ENCODE measurements at regions not wholly inside any gene's neighbourhood (a gene's known extent, or its start where the extent isn't known, plus 50 kb on each side); places are given as distances from the start of the nearest gene placed in this dataset.
"Not testable (repeated sequence)": the region's sequence is repeated elsewhere in the genome, so short reads cannot be mapped to it uniquely, and the experiment has no call there.

- no peak for DNase-seq
Observed at GRCh38 chr19:13712767-13713201, 51.5 kb upstream of the MRI1 start.

DNA sequence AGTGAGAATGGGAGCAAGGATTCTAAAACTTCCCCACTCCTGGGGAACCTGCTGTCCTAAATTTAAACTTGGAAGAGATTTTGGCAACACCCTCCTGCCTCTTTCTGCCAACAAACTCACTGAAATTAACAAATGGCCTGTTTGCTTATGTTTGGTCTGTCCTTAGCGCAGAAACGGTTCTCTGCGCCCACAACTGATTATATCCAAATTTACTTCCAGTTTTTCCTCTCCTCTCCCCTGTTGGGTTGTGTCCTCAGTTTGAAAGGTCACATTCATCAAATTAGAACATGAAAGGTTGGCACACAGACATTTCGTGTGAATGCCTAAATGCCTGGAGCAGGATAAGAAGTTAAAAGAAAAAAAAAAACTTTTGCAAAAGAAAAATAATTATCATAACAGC lies 56.4 kb upstream of the MRI1 start:
- DNase-seq, result no peak

- no peak for DNase-seq
Observed at GRCh38 chr19:13705928-13706447, 58.3 kb upstream of the MRI1 start.

DNA sequence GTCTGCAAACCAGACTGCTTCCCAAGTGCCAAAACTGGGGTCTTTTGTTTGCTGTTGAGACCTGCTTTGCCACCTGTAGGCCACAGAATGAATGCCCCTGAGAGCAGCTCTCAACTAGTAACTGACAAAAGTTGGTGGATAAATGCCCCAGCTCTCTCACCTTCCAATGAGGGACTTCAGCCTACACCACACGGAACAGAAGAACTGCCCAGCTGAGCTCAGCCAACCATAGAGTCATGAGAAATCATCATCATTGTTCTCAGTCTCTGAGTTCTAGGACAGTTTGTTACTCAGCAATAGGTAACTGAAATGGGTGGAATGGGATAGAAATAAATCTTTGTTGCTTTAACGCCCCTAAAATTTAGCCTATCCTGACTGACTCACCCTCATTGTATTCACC lies 59.1 kb upstream of the MRI1 start:
- no peak for DNase-seq

- no peak for DNase-seq
Observed at GRCh38 chr19:13701624-13702023, 62.7 kb upstream of the MRI1 start.

- no peak for DNase-seq
Observed at GRCh38 chr19:13700621-13701020, 63.7 kb upstream of the MRI1 start.

- DNase-seq, result no peak
Observed at GRCh38 chr19:13699786-13700185, 64.5 kb upstream of the MRI1 start.

- no peak for DNase-seq
Observed at GRCh38 chr19:13696839-13697238, 67.5 kb upstream of the MRI1 start.

DNA sequence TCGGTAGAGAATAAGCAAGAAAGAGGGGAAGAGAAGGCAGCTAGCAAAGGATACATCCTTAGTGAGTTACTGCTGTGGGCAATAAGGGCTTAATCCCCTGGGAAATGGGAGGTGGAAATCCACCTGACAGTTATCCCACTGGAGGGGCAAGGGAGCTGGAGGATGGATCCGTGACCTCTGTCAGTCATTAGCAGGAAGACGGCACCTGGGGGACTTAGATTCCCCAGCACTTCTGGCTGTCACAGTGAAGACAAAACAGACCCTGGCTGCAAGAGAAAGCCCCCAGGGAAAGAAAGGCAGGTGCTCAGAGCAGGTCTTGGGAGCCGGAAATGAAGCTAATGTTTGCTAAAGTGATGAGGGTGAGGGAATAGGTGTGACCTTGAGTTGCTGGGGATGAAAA lies 70.4 kb upstream of the MRI1 start:
- DNase-seq, result no peak

DNA sequence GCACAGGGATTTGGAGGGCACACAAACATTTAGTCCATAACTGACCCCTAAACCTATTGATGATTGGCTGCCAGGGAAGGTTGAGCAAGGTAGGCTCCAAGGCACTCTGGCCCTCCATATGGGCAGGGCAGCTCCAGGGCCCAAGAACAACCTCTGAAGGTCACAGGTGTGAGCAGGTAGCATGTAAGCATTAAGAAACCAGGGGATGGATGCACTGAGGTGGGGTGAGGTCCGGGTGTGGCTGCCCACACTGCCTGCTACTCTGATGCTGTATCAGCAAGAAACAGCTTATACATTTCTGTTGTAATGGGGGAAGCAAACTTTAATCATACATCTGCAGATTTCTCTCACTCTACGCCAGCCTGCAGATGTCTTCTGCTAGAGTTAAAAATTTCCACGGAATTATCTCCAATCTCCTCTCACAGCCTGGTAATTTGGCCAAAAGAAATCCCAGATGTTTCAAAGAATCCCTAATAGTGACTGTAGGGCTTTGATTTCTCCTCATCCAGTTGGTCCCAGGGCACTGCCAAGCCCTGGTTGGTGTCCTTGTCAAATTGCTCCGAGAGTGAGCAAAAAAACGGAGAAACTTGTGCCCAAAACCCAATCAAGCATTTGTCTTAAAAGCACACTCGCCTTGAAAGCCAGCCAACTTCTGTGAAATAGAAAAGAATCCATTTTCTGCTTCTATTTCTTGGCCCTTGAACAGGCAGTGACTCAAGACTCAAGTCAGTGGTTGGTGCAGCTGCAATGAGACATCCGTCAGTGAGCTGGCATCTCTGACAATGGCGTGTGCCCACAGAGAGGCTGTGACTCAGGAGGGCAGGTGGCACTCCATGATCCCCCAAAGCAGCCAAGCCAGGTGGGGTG lies 72.5 kb upstream of the MRI1 start:
- DNase-seq, result no peak

- DNase-seq, result no peak
Observed at GRCh38 chr19:13689085-13689484, 75.2 kb upstream of the MRI1 start.

DNA sequence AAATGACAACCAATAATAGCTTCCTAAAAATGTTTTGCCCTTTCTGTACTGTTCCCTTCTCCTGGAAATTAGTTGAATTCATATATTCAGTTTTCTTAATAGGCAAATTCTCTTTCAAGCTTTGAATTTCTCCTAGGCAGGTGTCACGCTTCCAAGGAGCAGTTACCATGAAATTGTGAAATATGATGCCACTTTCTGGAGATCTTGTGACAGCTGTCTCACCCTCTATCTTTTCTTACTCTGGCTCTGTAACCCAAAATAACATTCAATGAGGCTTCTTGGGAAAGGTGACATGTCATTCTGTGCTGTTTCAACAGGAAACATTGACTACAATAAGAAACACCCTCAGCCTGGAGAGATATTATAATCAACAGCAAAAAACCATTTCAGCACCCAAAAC lies 80.3 kb upstream of the MRI1 start:
- no peak for DNase-seq

GRCh38 chr19:13681509-13681908 lies 82.8 kb upstream of the MRI1 start:
- no peak for DNase-seq

- not testable (repeated sequence) for DNase-seq
Observed at GRCh38 chr19:13680708-13681360, 83.5 kb upstream of the MRI1 start.

DNA sequence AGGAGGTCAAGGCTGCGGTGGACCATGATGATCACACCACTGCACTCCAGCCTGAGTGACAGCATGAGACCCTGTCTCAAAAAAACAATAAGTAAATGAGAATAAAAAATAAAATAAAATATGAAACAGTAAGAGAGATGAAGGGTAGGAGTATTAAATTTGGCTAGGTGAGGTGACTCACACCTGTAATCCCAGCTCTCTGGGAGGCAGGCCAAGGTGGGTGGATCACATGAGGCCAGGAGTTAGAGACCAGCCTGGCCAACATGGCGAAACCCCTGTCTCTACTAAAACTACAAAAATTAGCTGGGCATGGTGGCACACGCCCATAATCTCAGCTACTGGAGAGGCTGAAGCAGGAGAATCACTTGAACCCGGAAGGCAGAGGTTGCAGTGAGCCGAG lies 87.4 kb upstream of the MRI1 start:
- DNase-seq, result not testable (repeated sequence)

GRCh38 chr19:13672480-13673175 lies 91.7 kb upstream of the MRI1 start:
- DNase-seq, result not testable (repeated sequence)

DNA sequence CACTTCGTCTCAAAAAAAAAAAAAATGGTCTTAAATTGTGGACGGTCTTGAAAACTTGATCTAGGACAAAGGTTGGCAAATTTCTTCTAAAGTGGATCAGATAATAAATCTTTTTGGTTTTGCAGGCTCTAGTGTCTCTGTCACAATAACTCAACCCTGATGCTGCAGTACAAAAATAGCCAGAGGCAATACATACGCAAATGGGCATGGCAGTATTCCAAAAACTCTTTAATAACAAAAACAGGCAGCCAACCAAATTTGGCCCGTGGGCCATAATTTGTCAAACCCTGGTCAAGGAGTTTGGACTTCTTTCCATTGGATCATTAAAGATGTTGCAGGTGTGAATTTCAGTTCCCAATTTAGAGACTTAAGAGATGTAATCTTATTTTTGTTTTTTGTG lies 93.5 kb upstream of the MRI1 start:
- no peak for DNase-seq

GRCh38 chr19:13669780-13670355 lies 94.5 kb upstream of the MRI1 start:
- DNase-seq, result no peak

DNA sequence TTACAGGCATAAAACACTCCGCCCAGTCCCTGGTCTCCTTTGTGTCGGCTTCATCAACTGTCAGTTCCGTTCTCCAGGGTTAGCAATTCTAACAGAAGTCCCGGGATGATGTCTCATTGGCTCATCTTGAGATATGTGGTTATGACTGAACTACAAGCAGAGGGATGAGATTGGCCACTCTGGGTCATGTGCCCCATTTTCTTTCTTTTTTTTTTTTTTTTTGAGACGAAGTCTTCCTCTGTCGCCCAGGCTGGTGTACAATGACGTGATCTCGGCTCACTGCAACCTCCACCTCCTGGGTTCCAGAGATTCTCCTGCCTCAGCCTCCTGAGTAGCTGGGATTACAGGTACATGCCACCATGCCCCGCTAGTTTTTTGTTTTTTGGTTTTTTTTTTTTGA lies 95.4 kb upstream of the MRI1 start:
- DNase-seq, result no peak

DNA sequence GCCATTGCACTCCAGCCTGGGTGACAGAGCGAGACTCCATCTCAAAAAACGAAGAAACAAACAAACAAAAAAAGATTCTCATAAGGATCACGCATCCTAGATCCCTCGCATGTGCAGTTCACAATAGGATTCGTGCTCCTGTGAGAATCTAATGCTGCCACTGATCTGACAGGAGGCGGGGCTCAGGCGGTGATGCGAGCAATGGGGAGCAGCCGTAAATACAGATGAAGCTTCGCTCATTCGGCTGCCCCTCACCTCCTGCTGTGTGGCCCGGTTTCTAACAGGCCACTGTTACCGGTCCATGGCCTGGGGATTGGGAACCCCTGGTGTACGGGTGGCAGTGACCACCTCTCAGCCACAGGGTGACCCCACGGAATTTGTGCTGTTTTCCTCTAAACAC lies 98.2 kb upstream of the MRI1 start:
- DNase-seq, result no peak

GRCh38 chr19:13665125-13665905 lies 99.0 kb upstream of the MRI1 start:
- no peak for DNase-seq

DNA sequence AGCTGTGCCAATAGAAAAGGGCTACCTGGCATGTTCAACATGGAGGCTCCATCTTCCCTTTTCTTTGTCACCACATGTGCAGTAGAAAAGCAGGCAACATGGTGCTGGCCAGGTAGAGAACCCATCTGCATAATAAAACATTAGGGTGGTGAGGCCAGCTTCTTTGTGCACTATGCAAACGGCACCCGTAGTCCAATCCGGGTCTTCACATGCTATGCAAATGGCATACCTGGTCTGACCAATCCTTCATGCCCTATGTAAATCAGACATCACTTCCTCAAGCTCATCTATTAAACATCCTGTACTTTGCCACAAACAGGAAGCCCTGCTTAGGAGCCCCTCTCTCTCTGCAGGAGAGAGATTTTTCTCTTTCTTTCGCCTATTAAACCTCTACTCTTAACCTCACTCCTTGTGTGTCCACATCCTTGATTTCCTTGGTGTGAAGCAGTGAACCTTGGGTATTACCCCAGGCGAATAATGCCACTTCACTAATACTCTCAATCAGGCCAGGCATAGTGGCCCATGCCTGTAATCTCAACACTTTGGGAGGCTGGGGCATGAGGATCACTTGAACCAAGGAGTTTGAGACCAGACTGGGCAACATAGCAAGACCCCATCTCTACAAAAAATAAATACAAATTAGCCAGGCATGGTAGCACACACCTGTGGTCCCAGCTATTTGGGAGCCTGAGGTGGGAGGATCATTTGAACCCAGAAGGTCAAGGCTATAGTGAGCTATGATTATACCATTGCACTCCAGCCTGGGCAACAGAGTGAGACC lies 111.3 kb upstream of the MRI1 start:
- DNase-seq, result no peak

Data from NCI-H187 treated with DMSO at 0.1 percent for 48 hours (cell line).